ENCODE measurements at regions not wholly inside any gene's neighbourhood (a gene's known extent, or its start where the extent isn't known, plus 50 kb on each side); places are given as distances from the start of the nearest gene placed in this dataset.

GRCh38 chr1:194069831-194070218 is 883.4 kb upstream of the B3GALT2 start:
- Histone ChIP-seq H3K36me3 (ENCODE audit: insufficient read depth, low read length) (no peaks in the 10 kb centered on the region), H3K4me1 (ENCODE audit: insufficient read depth, low read length) (no peaks in the 10 kb centered on the region), H3K4me3 (ENCODE audit: low read depth in 1 of 2, low read length in 2 of 2) (no peak overlapping the region), H4K20me1 (ENCODE audit: insufficient read depth, low read length) (no peaks in the 10 kb centered on the region), H3K27me3 (ENCODE audit: insufficient read depth, low read length, poor library complexity) (no peaks in the 10 kb centered on the region), H3K9ac (ENCODE audit: low read depth, low read length) (no peak overlapping the region), H3K27ac (ENCODE audit: low read length) (no peak overlapping the region), H2AFZ (ENCODE audit: low read depth, low read length) (no peak overlapping the region), H3K79me2 (ENCODE audit: insufficient read depth, low read length) (no peaks in the 10 kb centered on the region), H3K9me3 (ENCODE audit: insufficient read depth, low read length, severe bottlenecking) (no peaks in the 10 kb centered on the region), H3K4me2 (ENCODE audit: insufficient read depth, low read length) (no peak overlapping the region)
- ATAC-seq (ENCODE audit: insufficient read depth, low read depth) (no peak), DNase-seq (no peak)
- TF ChIP-seq CTCF (IDR thresholded peaks at IDR 0.05; ENCODE audit: borderline replicate concordance, extremely low read depth, low read length, poor library complexity, severe bottlenecking) (no peak), EZH2 (IDR thresholded peaks at IDR 0.05; ENCODE audit: borderline replicate concordance, low read depth, low read length, severe bottlenecking) (no peak)

GRCh38 chr1:194069168-194069830 is 882.9 kb upstream of the B3GALT2 start:
- Histone ChIP-seq H3K36me3 (ENCODE audit: insufficient read depth, low read length) (no peaks in the 10 kb centered on the region), H4K20me1 (ENCODE audit: insufficient read depth, low read length) (no peaks in the 10 kb centered on the region), H3K9ac (ENCODE audit: low read depth, low read length) (no peak overlapping the region), H3K4me1 (ENCODE audit: insufficient read depth, low read length) (no peaks in the 10 kb centered on the region), H3K79me2 (ENCODE audit: insufficient read depth, low read length) (no peaks in the 10 kb centered on the region), H2AFZ (ENCODE audit: low read depth, low read length) (no peak overlapping the region), H3K9me3 (ENCODE audit: insufficient read depth, low read length, severe bottlenecking) (no peaks in the 10 kb centered on the region), H3K4me2 (ENCODE audit: insufficient read depth, low read length) (no peak overlapping the region), H3K27ac (ENCODE audit: low read length) (no peak overlapping the region), H3K27me3 (ENCODE audit: insufficient read depth, low read length, poor library complexity) (no peaks in the 10 kb centered on the region), H3K4me3 (ENCODE audit: low read depth in 1 of 2, low read length in 2 of 2) (no peak overlapping the region)
- no peak for ATAC-seq (ENCODE audit: insufficient read depth, low read depth)
- TF ChIP-seq EZH2 (IDR thresholded peaks at IDR 0.05; ENCODE audit: borderline replicate concordance, low read depth, low read length, severe bottlenecking) (no peak), CTCF (IDR thresholded peaks at IDR 0.05; ENCODE audit: borderline replicate concordance, extremely low read depth, low read length, poor library complexity, severe bottlenecking) (no peak)
- DNase-seq: no peak

GRCh38 chr1:194068446-194069167 is 882.2 kb upstream of the B3GALT2 start:
- Histone ChIP-seq H3K27ac (ENCODE audit: low read length) (no peak overlapping the region), H3K4me2 (ENCODE audit: insufficient read depth, low read length) (no peak overlapping the region), H2AFZ (ENCODE audit: low read depth, low read length) (no peak overlapping the region), H3K9ac (ENCODE audit: low read depth, low read length) (no peak overlapping the region), H4K20me1 (ENCODE audit: insufficient read depth, low read length) (no peaks in the 10 kb centered on the region), H3K27me3 (ENCODE audit: insufficient read depth, low read length, poor library complexity) (no peaks in the 10 kb centered on the region), H3K79me2 (ENCODE audit: insufficient read depth, low read length) (no peaks in the 10 kb centered on the region), H3K4me3 (ENCODE audit: low read depth in 1 of 2, low read length in 2 of 2) (no peak overlapping the region), H3K9me3 (ENCODE audit: insufficient read depth, low read length, severe bottlenecking) (no peaks in the 10 kb centered on the region), H3K36me3 (ENCODE audit: insufficient read depth, low read length) (no peaks in the 10 kb centered on the region), H3K4me1 (ENCODE audit: insufficient read depth, low read length) (no peaks in the 10 kb centered on the region)
- DNase-seq: no peak
- ATAC-seq (ENCODE audit: insufficient read depth, low read depth): no peak
- TF ChIP-seq CTCF (IDR thresholded peaks at IDR 0.05; ENCODE audit: borderline replicate concordance, extremely low read depth, low read length, poor library complexity, severe bottlenecking) (no peak), EZH2 (IDR thresholded peaks at IDR 0.05; ENCODE audit: borderline replicate concordance, low read depth, low read length, severe bottlenecking) (no peak)
